ENCODE measurements at regions not wholly inside any gene's neighbourhood (a gene's known extent, or its start where the extent isn't known, plus 50 kb on each side); places are given as distances from the start of the nearest gene placed in this dataset.

- no peak overlapping the region for H3K27ac ChIP-seq (ENCODE audit: low read depth, low read length)
- ChIA-PET CTCF (no interaction called here), POLR2A (no interaction called here)
- TF ChIP-seq, protein P1, sequence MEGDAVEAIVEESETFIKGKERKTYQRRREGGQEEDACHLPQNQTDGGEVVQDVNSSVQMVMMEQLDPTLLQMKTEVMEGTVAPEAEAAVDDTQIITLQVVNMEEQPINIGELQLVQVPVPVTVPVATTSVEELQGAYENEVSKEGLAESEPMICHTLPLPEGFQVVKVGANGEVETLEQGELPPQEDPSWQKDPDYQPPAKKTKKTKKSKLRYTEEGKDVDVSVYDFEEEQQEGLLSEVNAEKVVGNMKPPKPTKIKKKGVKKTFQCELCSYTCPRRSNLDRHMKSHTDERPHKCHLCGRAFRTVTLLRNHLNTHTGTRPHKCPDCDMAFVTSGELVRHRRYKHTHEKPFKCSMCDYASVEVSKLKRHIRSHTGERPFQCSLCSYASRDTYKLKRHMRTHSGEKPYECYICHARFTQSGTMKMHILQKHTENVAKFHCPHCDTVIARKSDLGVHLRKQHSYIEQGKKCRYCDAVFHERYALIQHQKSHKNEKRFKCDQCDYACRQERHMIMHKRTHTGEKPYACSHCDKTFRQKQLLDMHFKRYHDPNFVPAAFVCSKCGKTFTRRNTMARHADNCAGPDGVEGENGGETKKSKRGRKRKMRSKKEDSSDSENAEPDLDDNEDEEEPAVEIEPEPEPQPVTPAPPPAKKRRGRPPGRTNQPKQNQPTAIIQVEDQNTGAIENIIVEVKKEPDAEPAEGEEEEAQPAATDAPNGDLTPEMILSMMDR (IDR thresholded peaks at IDR 0.05; ENCODE audit: low read depth, low read length), result no peak
- no peaks in the 10 kb centered on the region for H3K9me3 ChIP-seq (ENCODE audit: control insufficient read depth, insufficient read depth, low read length)
- H3K4me3 ChIP-seq (ENCODE audit: low read depth, low read length), result no peak overlapping the region
- no peaks in the 10 kb centered on the region for H3K27me3 ChIP-seq (ENCODE audit: control insufficient read depth, insufficient read depth, low read length)
- no peak for DNase-seq (ENCODE audit: low read depth, low spot score)
Observed at GRCh38 chr1:157367870-157368269, 184.4 kb downstream of the FCRL5 start.

DNA sequence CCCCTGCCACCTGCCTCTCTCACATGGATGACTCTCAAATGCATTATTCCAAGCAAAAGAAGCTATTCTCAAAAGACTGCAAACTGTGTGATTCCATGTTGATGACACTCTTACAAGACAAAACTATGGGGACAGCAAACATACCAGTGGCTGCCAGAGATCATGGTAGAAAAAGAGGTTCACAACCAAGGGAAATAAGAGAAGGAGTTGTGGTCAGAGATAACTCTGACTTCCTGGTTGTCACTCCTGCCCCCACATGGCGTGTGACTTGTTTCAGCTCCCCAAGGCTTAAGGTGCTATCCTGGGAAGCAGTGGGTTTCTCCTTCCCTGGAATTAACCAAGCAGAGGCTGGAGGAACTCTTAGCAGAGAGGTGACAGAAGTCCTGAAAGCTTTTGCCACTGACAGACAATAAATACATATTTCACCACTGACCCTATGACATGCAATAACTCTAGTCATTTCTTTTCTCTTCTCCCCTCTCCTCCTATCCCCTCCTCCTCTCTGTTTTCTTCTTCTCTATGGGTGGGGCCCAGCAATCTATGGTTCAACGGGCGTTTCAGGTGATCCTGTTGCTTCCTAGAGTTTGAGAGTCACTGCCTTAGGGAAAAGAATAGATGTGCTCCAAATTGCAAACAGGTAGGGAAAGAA lies 185.1 kb downstream of the FCRL5 start:
- Histone ChIP-seq H3K9me3 (ENCODE audit: control insufficient read depth, insufficient read depth, low read length) (no peaks in the 10 kb centered on the region), H3K27ac (ENCODE audit: low read depth, low read length) (no peak overlapping the region), H3K4me3 (ENCODE audit: low read depth, low read length) (no peak overlapping the region), H3K27me3 (ENCODE audit: control insufficient read depth, insufficient read depth, low read length) (no peaks in the 10 kb centered on the region)
- POLR2A ChIA-PET, result no interaction called here
- no peak for DNase-seq (ENCODE audit: low read depth, low spot score)
- TF ChIP-seq, protein P1 (IDR thresholded peaks at IDR 0.05; ENCODE audit: low read depth, low read length), result no peak
- CTCF ChIA-PET, result interaction anchor here (1.2 to 1.9 kb wide), 2 partner anchors 12 to 128 kb away, joined by 3 to 6 read pairs; no protein-coding TSS in a partner anchor

- H3K27ac ChIP-seq (ENCODE audit: low read depth, low read length), result no peak overlapping the region
- ChIA-PET POLR2A (no interaction called here), CTCF (interaction anchor here (1.5 kb wide), 1 partner anchor 141 kb away, joined by 8 read pairs; no protein-coding TSS in a partner anchor)
- DNase-seq (ENCODE audit: low read depth, low spot score), result no peak
- H3K9me3 ChIP-seq (ENCODE audit: control insufficient read depth, insufficient read depth, low read length), result no peaks in the 10 kb centered on the region
- no peak overlapping the region for H3K4me3 ChIP-seq (ENCODE audit: low read depth, low read length)
- TF ChIP-seq, protein P1 (IDR thresholded peaks at IDR 0.05; ENCODE audit: low read depth, low read length), result no peak
- no peaks in the 10 kb centered on the region for H3K27me3 ChIP-seq (ENCODE audit: control insufficient read depth, insufficient read depth, low read length)
Observed at GRCh38 chr1:157364612-157365011, 187.7 kb downstream of the FCRL5 start.

- no peaks in the 10 kb centered on the region for H3K9me3 ChIP-seq (ENCODE audit: control insufficient read depth, insufficient read depth, low read length)
- H3K27ac ChIP-seq (ENCODE audit: low read depth, low read length), result no peak overlapping the region
- no peak for DNase-seq (ENCODE audit: low read depth, low spot score)
- H3K4me3 ChIP-seq (ENCODE audit: low read depth, low read length), result no peak overlapping the region
- peaks cover 3% of the 10 kb centered on the region for H3K27me3 ChIP-seq (ENCODE audit: control insufficient read depth, insufficient read depth, low read length)
- ChIA-PET POLR2A (no interaction called here), CTCF (interaction anchor here (0.6 to 1.5 kb wide), 7 partner anchors 8 to 142 kb away, joined by 3 to 8 read pairs (median 3); no protein-coding TSS in a partner anchor)
- TF ChIP-seq, protein P1 (IDR thresholded peaks at IDR 0.05; ENCODE audit: low read depth, low read length), result peak; percentile 54
Observed at GRCh38 chr1:157363660-157364140, 188.6 kb downstream of the FCRL5 start.

- POLR2A ChIA-PET, result no interaction called here
- no peak overlapping the region for H3K4me3 ChIP-seq (ENCODE audit: low read depth, low read length)
- H3K9me3 ChIP-seq (ENCODE audit: control insufficient read depth, insufficient read depth, low read length), result no peaks in the 10 kb centered on the region
- DNase-seq (ENCODE audit: low read depth, low spot score), result no peak
- CTCF ChIA-PET, result no interaction called here
- H3K27ac ChIP-seq (ENCODE audit: low read depth, low read length), result no peak overlapping the region
- TF ChIP-seq, protein P1 (IDR thresholded peaks at IDR 0.05; ENCODE audit: low read depth, low read length), result no peak
- H3K27me3 ChIP-seq (ENCODE audit: control insufficient read depth, insufficient read depth, low read length), result peaks cover 15% of the 10 kb centered on the region
Observed at GRCh38 chr1:157360023-157360390, 192.3 kb downstream of the FCRL5 start.
